HL-60 (cell line): ENCODE measurements at regions not wholly inside any gene's neighbourhood (a gene's known extent, or its start where the extent isn't known, plus 50 kb on each side); places are given as distances from the start of the nearest gene placed in this dataset.

ENCODE experiments used
- DNase-seq, 2 experiments: peaks; one replicate each; pipeline ENCODE4 v3.0.0-alpha.2; 2010 to 2020; ENCODE audit warnings: low read depth in 1 of 2, low spot score in 1 of 2
- H3K27ac ChIP-seq: fragments of 250-450 bp; sonication (Bioruptor Pico); replicated peaks from 2 replicates; pipeline ENCODE4 v1.5.1; 2020; ENCODE audit warnings: mild to moderate bottlenecking, moderate library complexity
- H3K27me3 ChIP-seq: fragments of 250-450 bp; sonication (Bioruptor Pico); 2 replicates; pipeline ENCODE4 v1.5.1; 2021; ENCODE audit warnings: mild to moderate bottlenecking, moderate library complexity; ENCODE audit not compliant: insufficient read depth, poor library complexity, severe bottlenecking
- H3K4me3 ChIP-seq: replicated peaks from 2 replicates; pipeline ENCODE4 v1.5.1; 2011; ENCODE audit warnings: mild to moderate bottlenecking, control low read depth, low read length; ENCODE audit not compliant: insufficient read depth
- GABPA ChIP-seq: IDR thresholded peaks from 2 replicates; pipeline ENCODE4 v1.6.1; 2012; ENCODE audit warnings: low read depth
- POLR2AphosphoS5 ChIP-seq: IDR thresholded peaks from 2 replicates; pipeline ENCODE4 v1.6.1; 2012; ENCODE audit warnings: low read depth
- SPI1 ChIP-seq: IDR thresholded peaks from 2 replicates; pipeline ENCODE4 v1.6.1; 2012; ENCODE audit warnings: low read depth, mild to moderate bottlenecking, borderline replicate concordance
- TF ChIP-seq, protein P1 (sequence below): IDR thresholded peaks from one replicate; pipeline ENCODE4 v1.5.1; 2011; ENCODE audit warnings: low read length, control low read depth, inconsistent platforms; ENCODE audit not compliant: insufficient read depth
- TF ChIP-seq, protein P2 (sequence below): IDR thresholded peaks from 2 replicates; pipeline ENCODE4 v1.6.1; 2012; ENCODE audit warnings: low read depth; ENCODE audit not compliant: insufficient replicate concordance

DNA sequence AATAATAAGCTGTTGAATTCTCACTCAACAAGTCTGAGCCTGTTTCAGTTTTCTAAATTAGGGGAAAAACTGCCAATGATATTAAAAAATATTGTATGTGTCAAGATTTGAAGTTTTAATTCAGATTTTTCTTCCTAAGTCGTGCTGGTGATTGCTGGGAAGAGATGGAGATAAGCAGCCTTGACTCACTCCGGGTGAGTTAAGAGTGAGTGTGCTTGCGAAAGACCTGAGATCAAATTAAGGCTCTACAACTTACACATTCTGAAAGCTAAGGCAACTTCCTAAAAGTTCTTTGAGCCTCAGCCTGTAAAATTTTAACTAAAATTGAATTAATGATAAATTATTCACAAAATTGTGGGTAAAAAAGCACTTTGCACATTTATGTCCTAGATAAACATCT is 1441.2 kb downstream of the PCDH7 start:
- Histone ChIP-seq H3K27me3 (no peaks in the 10 kb centered on the region), H3K27ac (peak overlapping the region; percentile 84), H3K4me3 (no peak overlapping the region)
- peak; percentile 31 to 74 for DNase-seq
- TF ChIP-seq, protein P1, sequence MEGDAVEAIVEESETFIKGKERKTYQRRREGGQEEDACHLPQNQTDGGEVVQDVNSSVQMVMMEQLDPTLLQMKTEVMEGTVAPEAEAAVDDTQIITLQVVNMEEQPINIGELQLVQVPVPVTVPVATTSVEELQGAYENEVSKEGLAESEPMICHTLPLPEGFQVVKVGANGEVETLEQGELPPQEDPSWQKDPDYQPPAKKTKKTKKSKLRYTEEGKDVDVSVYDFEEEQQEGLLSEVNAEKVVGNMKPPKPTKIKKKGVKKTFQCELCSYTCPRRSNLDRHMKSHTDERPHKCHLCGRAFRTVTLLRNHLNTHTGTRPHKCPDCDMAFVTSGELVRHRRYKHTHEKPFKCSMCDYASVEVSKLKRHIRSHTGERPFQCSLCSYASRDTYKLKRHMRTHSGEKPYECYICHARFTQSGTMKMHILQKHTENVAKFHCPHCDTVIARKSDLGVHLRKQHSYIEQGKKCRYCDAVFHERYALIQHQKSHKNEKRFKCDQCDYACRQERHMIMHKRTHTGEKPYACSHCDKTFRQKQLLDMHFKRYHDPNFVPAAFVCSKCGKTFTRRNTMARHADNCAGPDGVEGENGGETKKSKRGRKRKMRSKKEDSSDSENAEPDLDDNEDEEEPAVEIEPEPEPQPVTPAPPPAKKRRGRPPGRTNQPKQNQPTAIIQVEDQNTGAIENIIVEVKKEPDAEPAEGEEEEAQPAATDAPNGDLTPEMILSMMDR: no peak
- TF ChIP-seq, protein P2, sequence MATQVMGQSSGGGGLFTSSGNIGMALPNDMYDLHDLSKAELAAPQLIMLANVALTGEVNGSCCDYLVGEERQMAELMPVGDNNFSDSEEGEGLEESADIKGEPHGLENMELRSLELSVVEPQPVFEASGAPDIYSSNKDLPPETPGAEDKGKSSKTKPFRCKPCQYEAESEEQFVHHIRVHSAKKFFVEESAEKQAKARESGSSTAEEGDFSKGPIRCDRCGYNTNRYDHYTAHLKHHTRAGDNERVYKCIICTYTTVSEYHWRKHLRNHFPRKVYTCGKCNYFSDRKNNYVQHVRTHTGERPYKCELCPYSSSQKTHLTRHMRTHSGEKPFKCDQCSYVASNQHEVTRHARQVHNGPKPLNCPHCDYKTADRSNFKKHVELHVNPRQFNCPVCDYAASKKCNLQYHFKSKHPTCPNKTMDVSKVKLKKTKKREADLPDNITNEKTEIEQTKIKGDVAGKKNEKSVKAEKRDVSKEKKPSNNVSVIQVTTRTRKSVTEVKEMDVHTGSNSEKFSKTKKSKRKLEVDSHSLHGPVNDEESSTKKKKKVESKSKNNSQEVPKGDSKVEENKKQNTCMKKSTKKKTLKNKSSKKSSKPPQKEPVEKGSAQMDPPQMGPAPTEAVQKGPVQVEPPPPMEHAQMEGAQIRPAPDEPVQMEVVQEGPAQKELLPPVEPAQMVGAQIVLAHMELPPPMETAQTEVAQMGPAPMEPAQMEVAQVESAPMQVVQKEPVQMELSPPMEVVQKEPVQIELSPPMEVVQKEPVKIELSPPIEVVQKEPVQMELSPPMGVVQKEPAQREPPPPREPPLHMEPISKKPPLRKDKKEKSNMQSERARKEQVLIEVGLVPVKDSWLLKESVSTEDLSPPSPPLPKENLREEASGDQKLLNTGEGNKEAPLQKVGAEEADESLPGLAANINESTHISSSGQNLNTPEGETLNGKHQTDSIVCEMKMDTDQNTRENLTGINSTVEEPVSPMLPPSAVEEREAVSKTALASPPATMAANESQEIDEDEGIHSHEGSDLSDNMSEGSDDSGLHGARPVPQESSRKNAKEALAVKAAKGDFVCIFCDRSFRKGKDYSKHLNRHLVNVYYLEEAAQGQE: no peak
- no peak for TF ChIP-seq GABPA
- no peak for TF ChIP-seq SPI1

DNA sequence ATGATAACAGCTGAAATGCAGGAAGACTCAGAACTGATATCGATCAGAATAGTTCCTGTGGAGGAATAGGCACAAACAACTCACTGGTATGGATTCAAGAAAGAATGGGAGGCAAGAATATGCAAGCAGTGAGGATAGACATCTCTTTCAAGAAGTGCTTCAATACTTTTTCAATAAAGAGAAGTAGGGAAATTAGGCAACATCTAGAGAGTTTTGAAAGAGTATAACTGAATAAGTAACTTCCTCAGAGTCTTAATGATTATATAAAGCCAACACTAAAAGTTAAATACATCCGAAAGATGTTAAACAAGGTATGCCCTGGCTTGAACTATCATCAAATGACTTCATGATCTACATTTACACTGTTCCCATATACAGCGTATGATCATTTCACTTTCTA is 1443.0 kb downstream of the PCDH7 start:
- Histone ChIP-seq H3K27me3 (no peaks in the 10 kb centered on the region), H3K27ac (peak overlapping the region; percentile 84), H3K4me3 (no peak overlapping the region)
- peak in 1 of 2 experiments; percentile 18 for DNase-seq
- no peak for TF ChIP-seq POLR2AphosphoS5
- TF ChIP-seq GABPA: no peak
- peak; percentile 71 for TF ChIP-seq SPI1
- TF ChIP-seq, protein P2: no peak

DNA sequence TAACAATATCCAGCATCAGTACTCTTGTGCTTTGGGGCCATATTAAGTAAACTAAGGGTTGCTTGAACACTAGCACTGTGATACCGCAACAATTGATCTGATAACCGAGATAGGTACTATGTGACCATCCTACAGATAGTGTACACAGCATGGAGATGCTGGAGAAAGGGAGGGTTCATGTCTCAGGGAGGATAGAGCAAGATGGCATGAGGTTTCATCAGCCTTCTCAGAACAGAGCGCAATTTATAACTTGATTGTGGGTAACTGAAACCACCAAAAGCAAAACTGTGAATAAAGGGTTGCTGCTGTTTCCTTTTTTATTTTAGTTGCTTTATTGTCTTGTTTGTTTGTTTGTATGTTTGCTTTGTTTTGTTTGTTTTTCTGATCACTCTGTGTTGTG is 1449.7 kb downstream of the PCDH7 start:
- Histone ChIP-seq H3K27me3 (no peaks in the 10 kb centered on the region), H3K27ac (no peak overlapping the region), H3K4me3 (no peak overlapping the region)
- TF ChIP-seq SPI1 (no peak), GABPA (no peak), POLR2AphosphoS5 (no peak)
- TF ChIP-seq, protein P2: no peak
- TF ChIP-seq, protein P1: no peak
- no peak for DNase-seq

DNA sequence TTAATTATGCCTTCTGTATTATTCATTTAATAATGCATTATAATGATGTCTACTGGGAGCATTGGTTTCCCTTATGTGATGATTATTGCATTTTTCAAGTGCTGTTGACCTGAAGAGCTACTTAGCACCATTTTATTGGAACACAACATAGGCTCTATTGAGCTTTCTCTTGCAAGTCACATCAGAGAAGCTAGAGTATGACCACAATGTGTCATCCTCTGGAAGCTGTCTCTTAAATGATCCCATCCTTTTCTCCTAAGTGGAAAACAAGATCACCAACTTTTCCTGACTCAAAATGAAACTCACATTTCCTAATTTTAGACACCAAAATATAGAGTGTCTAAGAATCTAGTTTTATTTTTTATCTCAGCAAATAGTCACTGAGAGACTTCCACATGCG is 1451.9 kb downstream of the PCDH7 start:
- Histone ChIP-seq H3K4me3 (no peak overlapping the region), H3K27me3 (no peaks in the 10 kb centered on the region), H3K27ac (no peak overlapping the region)
- DNase-seq: no peak
- TF ChIP-seq SPI1: no peak
- TF ChIP-seq POLR2AphosphoS5: no peak
